Common myeloid progenitor, CD34-positive (primary cell): ENCODE measurements at regions not wholly inside any gene's neighbourhood (a gene's known extent, or its start where the extent isn't known, plus 50 kb on each side); places are given as distances from the start of the nearest gene placed in this dataset.
"Not testable (repeated sequence)": the region's sequence is repeated elsewhere in the genome, so short reads cannot be mapped to it uniquely, and the experiment has no call there.

Source experiments
- CTCF ChIA-PET: fragments of 350-600 bp; sonication (Branson Sonifier 250); formaldehyde crosslinking; loops from one replicate; lab custom pipeline; 2021; ENCODE audit warnings: antibody characterized with exemption; lab: Charles Lee
- POLR2A ChIA-PET: fragments of 350-600 bp; sonication (Branson Sonifier 250); formaldehyde crosslinking; loops from one replicate; lab custom pipeline; 2021; ENCODE audit warnings: antibody characterized with exemption; lab: Charles Lee
- DNase-seq, 3 donors: peaks; one replicate each; pipeline versions ENCODE4 v3.0.0 to v3.0.0-alpha.2; 2013
- H3K27ac ChIP-seq, 2 experiments: 1 replicate in 1 of 2; 2 replicates in 1 of 2; pipeline ENCODE4 v1.7.0; 2013; ENCODE audit warnings: inconsistent platforms in 2 of 2, low read length in 2 of 2, mild to moderate bottlenecking in 2 of 2, low read depth in 1 of 2, moderate library complexity in 1 of 2; ENCODE audit not compliant: severe bottlenecking in 2 of 2, insufficient read depth in 1 of 2, poor library complexity in 1 of 2
- H3K27me3 ChIP-seq, 5 experiments: replicated peaks in 2 of 5; 1 replicate in 3 of 5; 2 replicates in 2 of 5; pipeline versions ENCODE4 v1.6.1 to v1.7.0; 2013; ENCODE audit warnings: low read length in 4 of 5, mild to moderate bottlenecking in 2 of 5, moderate library complexity in 2 of 5, inconsistent platforms in 1 of 5; ENCODE audit not compliant: insufficient read depth in 5 of 5, control insufficient read depth in 4 of 5
- H3K36me3 ChIP-seq, 4 experiments: 1 replicate in 2 of 4; 2 replicates in 2 of 4; pipeline versions ENCODE4 v1.6.1 to v1.7.0; 2013; ENCODE audit warnings: low read length in 3 of 4, control low read depth in 1 of 4, mild to moderate bottlenecking in 1 of 4; ENCODE audit not compliant: control insufficient read depth in 4 of 4, insufficient read depth in 4 of 4
- H3K4me1 ChIP-seq, 4 experiments: 1 replicate in 3 of 4; 2 replicates in 1 of 4; pipeline versions ENCODE4 v1.6.1 to v1.7.1; 2013; ENCODE audit warnings: low read length in 3 of 4, mild to moderate bottlenecking in 3 of 4, control low read depth in 1 of 4, inconsistent platforms in 1 of 4, moderate library complexity in 1 of 4; ENCODE audit not compliant: control insufficient read depth in 4 of 4, insufficient read depth in 4 of 4; ENCODE audit errors: control extremely low read depth in 1 of 4
- H3K4me3 ChIP-seq, 7 experiments: 1 replicate in 4 of 7; 2 replicates in 3 of 7; pipeline versions ENCODE4 v1.5.1 to v1.7.0; 2013; ENCODE audit warnings: mild to moderate bottlenecking in 7 of 7, low read length in 6 of 7, moderate library complexity in 6 of 7, inconsistent platforms in 2 of 7, low read depth in 2 of 7, control low read depth in 1 of 7; ENCODE audit not compliant: insufficient read depth in 4 of 7, control insufficient read depth in 1 of 7; ENCODE audit errors: extremely low read depth in 1 of 7
- H3K9me3 ChIP-seq, 5 experiments: 1 replicate in 4 of 5; 2 replicates in 1 of 5; pipeline versions ENCODE4 v1.6.1 to v1.7.1; 2013; ENCODE audit warnings: low read length in 4 of 5, mild to moderate bottlenecking in 2 of 5, inconsistent platforms in 1 of 5, low read depth in 1 of 5, moderate library complexity in 1 of 5; ENCODE audit not compliant: control insufficient read depth in 4 of 5, insufficient read depth in 2 of 5; ENCODE audit errors: control extremely low read depth in 1 of 5
- WGBS: methylation state at CpG from one replicate; pipeline ENCODE4 v1.1.5; 2013; ENCODE audit not compliant: insufficient coverage; 5-methylcytosine and 5-hydroxymethylcytosine counted together

GRCh38 chr15:44836094-44836493 lies 99.8 kb downstream of the TRIM69 start:
- Histone ChIP-seq H3K4me1 (peaks cover 0 to 15% (median 7%) of the 10 kb centered on the region in 4 experiments), H3K9me3 (no peaks in the 10 kb centered on the region), H3K4me3 (no peak overlapping the region), H3K36me3 (no peaks in the 10 kb centered on the region), H3K27ac (no peak overlapping the region), H3K27me3 (no peaks in the 10 kb centered on the region)
- CTCF ChIA-PET: interaction anchor here (0.7 kb wide), 1 partner anchor 71 kb away, joined by 3 read pairs; no protein-coding TSS in a partner anchor
- WGBS: 93% methylated on average over 3 of the region's 4 CpGs
- POLR2A ChIA-PET: no interaction called here
- DNase-seq: no peak

DNA sequence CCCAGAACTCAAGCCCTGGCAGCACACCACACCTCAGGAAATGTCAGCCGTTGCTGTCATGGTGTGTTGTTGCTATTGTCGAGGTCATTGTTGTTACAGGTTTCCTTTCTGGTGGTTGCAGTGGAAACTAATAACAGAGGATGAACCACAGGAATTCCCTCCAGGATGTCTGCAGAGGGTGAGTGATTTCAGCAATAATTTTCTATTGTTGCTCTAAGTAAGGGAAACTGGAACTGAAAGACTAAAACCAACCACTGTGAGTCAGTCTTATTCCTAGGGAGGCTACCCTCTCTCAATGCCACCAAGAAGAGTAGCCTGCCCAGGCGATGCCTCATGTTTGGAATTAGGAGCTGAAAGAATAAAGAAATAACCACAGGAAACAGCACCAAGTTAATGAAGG lies 102.6 kb downstream of the TRIM69 start:
- POLR2A ChIA-PET, H3K27ac ChIP-seq, CTCF ChIA-PET, H3K4me1 ChIP-seq, H3K4me3 ChIP-seq, H3K9me3 ChIP-seq, H3K27me3 ChIP-seq, H3K36me3 ChIP-seq: not testable (repeated sequence)
- 0% methylated on average over 2 of the region's 3 CpGs for WGBS
- peak in 2 of 3 donors; percentile 54 to 61 for DNase-seq

GRCh38 chr15:44841762-44842161 lies 105.4 kb downstream of the TRIM69 start:
- H3K4me1 ChIP-seq, H3K27me3 ChIP-seq, DNase-seq, H3K27ac ChIP-seq, H3K9me3 ChIP-seq, H3K36me3 ChIP-seq, POLR2A ChIA-PET, H3K4me3 ChIP-seq, CTCF ChIA-PET: not testable (repeated sequence)
- 100% methylated on average over 4 of the region's 4 CpGs for WGBS

GRCh38 chr15:44842883-44843282 lies 106.6 kb downstream of the TRIM69 start:
- H3K4me3 ChIP-seq, POLR2A ChIA-PET, H3K27me3 ChIP-seq, H3K36me3 ChIP-seq, DNase-seq, H3K4me1 ChIP-seq, CTCF ChIA-PET, H3K9me3 ChIP-seq, H3K27ac ChIP-seq: not testable (repeated sequence)
- WGBS: 100% methylated on average over 4 of the region's 6 CpGs

DNA sequence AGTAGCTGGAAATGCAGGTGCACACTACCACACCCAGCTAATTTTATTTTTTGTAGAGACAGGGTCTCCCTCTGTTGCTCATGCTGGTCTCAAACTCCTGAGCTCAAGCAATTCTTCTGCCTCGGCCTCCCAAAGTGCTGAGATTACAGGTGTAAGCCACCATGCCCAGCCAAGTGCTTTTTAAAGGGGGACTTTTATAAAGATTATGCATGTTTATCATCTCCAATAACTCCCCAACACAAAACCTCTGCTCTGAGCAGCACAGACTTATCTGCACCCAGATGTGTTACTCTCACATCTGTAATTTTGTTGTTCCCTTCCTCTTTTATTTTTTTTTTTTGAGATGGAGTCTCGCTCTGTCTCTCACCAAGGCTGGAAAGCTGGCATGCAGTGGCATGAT lies 108.6 kb downstream of the TRIM69 start:
- CTCF ChIA-PET, H3K36me3 ChIP-seq, H3K27me3 ChIP-seq, DNase-seq, H3K4me3 ChIP-seq, H3K4me1 ChIP-seq, H3K27ac ChIP-seq, POLR2A ChIA-PET, H3K9me3 ChIP-seq: not testable (repeated sequence)
- 100% methylated on average over 1 of the region's 2 CpGs for WGBS

- WGBS: no CpG with 5 or more reads among the region's 1 CpG
- DNase-seq, H3K9me3 ChIP-seq, H3K27me3 ChIP-seq, CTCF ChIA-PET, H3K27ac ChIP-seq, POLR2A ChIA-PET, H3K4me1 ChIP-seq, H3K4me3 ChIP-seq, H3K36me3 ChIP-seq: not testable (repeated sequence)
These were observed 109.8 kb downstream of the TRIM69 start for GRCh38 chr15:44846156-44846555.

GRCh38 chr15:44847555-44847954 lies 108.9 kb upstream of the TERB2 start:
- DNase-seq, H3K9me3 ChIP-seq, H3K27me3 ChIP-seq, H3K27ac ChIP-seq, CTCF ChIA-PET, H3K4me3 ChIP-seq, H3K36me3 ChIP-seq, POLR2A ChIA-PET, H3K4me1 ChIP-seq: not testable (repeated sequence)
- no CpG with 5 or more reads among the region's 2 CpGs for WGBS
